Endodermal cell (in vitro differentiated cells): ENCODE measurements at regions not wholly inside any gene's neighbourhood (a gene's known extent, or its start where the extent isn't known, plus 50 kb on each side); places are given as distances from the start of the nearest gene placed in this dataset.

ENCODE experiments used
- DNase-seq: peaks from one replicate; pipeline ENCODE4 v3.0.0-alpha.2; 2017
- H3K27ac ChIP-seq: 2 replicates; pipeline ENCODE4 v1.5.1; 2013; ENCODE audit warnings: mild to moderate bottlenecking, low read depth, low read length, moderate library complexity
- H3K27me3 ChIP-seq: 2 replicates; pipeline ENCODE4 v1.6.1; 2013; ENCODE audit warnings: mild to moderate bottlenecking, low read length, moderate library complexity; ENCODE audit not compliant: insufficient read depth, control insufficient read depth, poor library complexity, severe bottlenecking
- H3K36me3 ChIP-seq: 2 replicates; pipeline ENCODE4 v1.7.0; 2013; ENCODE audit warnings: mild to moderate bottlenecking, low read length, moderate library complexity; ENCODE audit not compliant: control insufficient read depth, insufficient read depth
- H3K4me1 ChIP-seq: one replicate; pipeline ENCODE4 v1.7.0; 2013; ENCODE audit warnings: low read length; ENCODE audit not compliant: control insufficient read depth, insufficient read depth
- H3K4me3 ChIP-seq: 2 replicates; pipeline ENCODE4 v1.5.1; 2013; ENCODE audit warnings: mild to moderate bottlenecking, low read length, moderate library complexity
- H3K9ac ChIP-seq: 2 replicates; pipeline ENCODE4 v1.6.1; 2013; ENCODE audit warnings: mild to moderate bottlenecking, low read length, moderate library complexity; ENCODE audit not compliant: poor library complexity, severe bottlenecking; ENCODE audit errors: extremely low read depth
- H3K9me3 ChIP-seq: 2 replicates; pipeline ENCODE4 v1.6.1; 2013; ENCODE audit warnings: mild to moderate bottlenecking, low read length, moderate library complexity; ENCODE audit not compliant: control insufficient read depth
- H3K27ac Mint-ChIP-seq: 2 replicates; pipeline ENCODE4 v1.8.0; 2020; ENCODE audit warnings: mixed read lengths
- H3K27me3 Mint-ChIP-seq: 2 replicates; pipeline ENCODE4 v1.8.0; 2021; ENCODE audit warnings: mild to moderate bottlenecking, mixed read lengths; ENCODE audit not compliant: insufficient read depth
- H3K36me3 Mint-ChIP-seq: 2 replicates; pipeline ENCODE4 v1.8.0; 2020; ENCODE audit warnings: low read depth, mixed read lengths
- H3K4me1 Mint-ChIP-seq: 2 replicates; pipeline ENCODE4 v1.8.0; 2020; ENCODE audit warnings: mixed read lengths
- H3K4me3 Mint-ChIP-seq: 2 replicates; pipeline ENCODE4 v1.8.0; 2020; ENCODE audit warnings: mild to moderate bottlenecking, moderate library complexity, mixed read lengths
- H3K9me3 Mint-ChIP-seq: 2 replicates; pipeline ENCODE4 v1.8.0; 2020; ENCODE audit warnings: mild to moderate bottlenecking, mixed read lengths
- CTCF ChIP-seq: fragments of 200-600 bp; sonication (generic); conservative IDR thresholded peaks from 2 replicates; pipeline ENCODE4 v1.5.0; 2021; ENCODE audit warnings: antibody characterized with exemption, mild to moderate bottlenecking
- WGBS, 2 experiments: methylation state at CpG; one replicate each; pipeline versions ENCODE4 v1.1.5 to v1.1.7; 2013; ENCODE audit warnings: missing lambda C conversion rate in 2 of 2, mixed read lengths in 1 of 2; ENCODE audit not compliant: insufficient coverage in 1 of 2, insufficient read length in 1 of 2; 5-methylcytosine and 5-hydroxymethylcytosine counted together

- H3K27ac ChIP-seq: no peak overlapping the region
- H3K36me3 ChIP-seq: no peaks in the 10 kb centered on the region
- Mint-ChIP-seq H3K27me3 (no peaks in the 10 kb centered on the region), H3K27ac (no peak overlapping the region), H3K4me1 (peaks cover 12% of the 10 kb centered on the region), H3K4me3 (no peak overlapping the region), H3K36me3 (no peaks in the 10 kb centered on the region), H3K9me3 (no peaks in the 10 kb centered on the region)
- no peaks in the 10 kb centered on the region for H3K27me3 ChIP-seq
- WGBS, 2 experiments: 91 to 93% methylated on average over 11 to 12 of the region's 12 CpGs
- no peaks in the 10 kb centered on the region for H3K9me3 ChIP-seq
- no peak overlapping the region for H3K4me3 ChIP-seq
- H3K9ac ChIP-seq: no peak overlapping the region
- H3K4me1 ChIP-seq: no peaks in the 10 kb centered on the region
- no peak for DNase-seq
- TF ChIP-seq CTCF: no peak
These were observed 546.6 kb upstream of the TMEM132C start for GRCh38 chr12:127720334-127720733.

- no peak overlapping the region for H3K27ac ChIP-seq
- WGBS, 2 experiments: 92 to 96% methylated on average over 5 of the region's 5 CpGs
These were observed 544.4 kb upstream of the TMEM132C start for GRCh38 chr12:127722611-127723010.

GRCh38 chr12:127723251-127723650 lies 543.7 kb upstream of the TMEM132C start:
- Mint-ChIP-seq H3K9me3 (no peaks in the 10 kb centered on the region), H3K27ac (peak overlapping the region; percentile 42), H3K36me3 (no peaks in the 10 kb centered on the region), H3K27me3 (no peaks in the 10 kb centered on the region), H3K4me1 (peaks cover 11% of the 10 kb centered on the region), H3K4me3 (no peak overlapping the region)
- Histone ChIP-seq H3K36me3 (no peaks in the 10 kb centered on the region), H3K4me3 (no peak overlapping the region), H3K27me3 (no peaks in the 10 kb centered on the region), H3K9ac (no peak overlapping the region), H3K4me1 (no peaks in the 10 kb centered on the region), H3K9me3 (no peaks in the 10 kb centered on the region), H3K27ac (no peak overlapping the region)
- DNase-seq: no peak
- WGBS, 2 experiments: 80 to 91% methylated on average over 4 of the region's 4 CpGs
- TF ChIP-seq CTCF: no peak

More at GRCh38 chr12:127722611-127723010, 544.4 kb upstream of the TMEM132C start:
- Mint-ChIP-seq H3K9me3 (no peaks in the 10 kb centered on the region), H3K36me3 (no peaks in the 10 kb centered on the region), H3K4me1 (peaks cover 11% of the 10 kb centered on the region), H3K27ac (no peak overlapping the region), H3K27me3 (no peaks in the 10 kb centered on the region), H3K4me3 (no peak overlapping the region)
- no peaks in the 10 kb centered on the region for H3K9me3 ChIP-seq
- no peak for TF ChIP-seq CTCF
- H3K4me3 ChIP-seq: no peak overlapping the region
- no peaks in the 10 kb centered on the region for H3K27me3 ChIP-seq
- no peaks in the 10 kb centered on the region for H3K36me3 ChIP-seq
- no peak for DNase-seq
- no peaks in the 10 kb centered on the region for H3K4me1 ChIP-seq
- no peak overlapping the region for H3K9ac ChIP-seq
